ENCODE measurements at regions not wholly inside any gene's neighbourhood (a gene's known extent, or its start where the extent isn't known, plus 50 kb on each side); places are given as distances from the start of the nearest gene placed in this dataset.

GRCh38 chr15:62649793-62650420 lies 392.6 kb upstream of the TPM1 start:
- H3K27me3 ChIP-seq (ENCODE audit: control insufficient read depth, extremely low read depth, insufficient read depth, low read length): no peaks in the 10 kb centered on the region
- TF ChIP-seq EZH2 (IDR thresholded peaks at IDR 0.05; ENCODE audit: low read length) (no peak), CTCF (optimal IDR thresholded peaks at IDR 0.05 in 1 of 3, IDR thresholded peaks at IDR 0.05 in 1 of 3, conservative IDR thresholded peaks at IDR 0.05 in 1 of 3; ENCODE audit: extremely low read depth in 1 of 3, insufficient read depth in 2 of 3, low read length in 3 of 3) (no peak)
- H3K4me3 ChIP-seq (ENCODE audit: control insufficient read depth in 2 of 3, extremely low read depth in 1 of 3, insufficient read depth in 2 of 3, low read depth in 1 of 3, low read length in 3 of 3): no peak overlapping the region
- H3K4me2 ChIP-seq (ENCODE audit: control insufficient read depth, extremely low read depth, insufficient read depth, low read depth, low read length): no peak overlapping the region
- dilution Hi-C loops (cut with MboI; ENCODE audit: extremely low pct_ligation_motif_present, low sequenced_read_pairs): no loop called here
- no peaks in the 10 kb centered on the region for H3K9me3 ChIP-seq (ENCODE audit: control insufficient read depth, low read depth, low read length)
- peaks cover 10% of the 10 kb centered on the region for H3K4me1 ChIP-seq (ENCODE audit: control insufficient read depth, extremely low read depth, insufficient read depth, low read length)
- H4K20me1 ChIP-seq (ENCODE audit: control insufficient read depth, extremely low read depth, insufficient read depth, low read length): no peaks in the 10 kb centered on the region
- H3K79me2 ChIP-seq (ENCODE audit: control insufficient read depth, insufficient read depth, low read length): no peaks in the 10 kb centered on the region
- DNase-seq (ENCODE audit: low read depth, low spot score): no peak
- no peak overlapping the region for H3K9ac ChIP-seq (ENCODE audit: control insufficient read depth, extremely low read depth, insufficient read depth, low read length)
- no peaks in the 10 kb centered on the region for H3K9me1 ChIP-seq (ENCODE audit: control insufficient read depth, extremely low read depth, insufficient read depth, low read length)
- H2AFZ ChIP-seq (ENCODE audit: control insufficient read depth, low read length): no peak overlapping the region
- peak; percentile 32 for FAIRE-seq
- H3K27ac ChIP-seq (ENCODE audit: control insufficient read depth, insufficient read depth, low read length): no peak overlapping the region
- H3K36me3 ChIP-seq (ENCODE audit: control insufficient read depth in 2 of 2, extremely low read depth in 1 of 2, insufficient read depth in 2 of 2, low read length in 2 of 2): no peaks in the 10 kb centered on the region

GRCh38 chr15:62653122-62653521 lies 389.4 kb upstream of the TPM1 start:
- H3K27me3 ChIP-seq (ENCODE audit: control insufficient read depth, extremely low read depth, insufficient read depth, low read length): no peaks in the 10 kb centered on the region
- no peaks in the 10 kb centered on the region for H3K36me3 ChIP-seq (ENCODE audit: control insufficient read depth in 2 of 2, extremely low read depth in 1 of 2, insufficient read depth in 2 of 2, low read length in 2 of 2)
- TF ChIP-seq CTCF (optimal IDR thresholded peaks at IDR 0.05 in 1 of 3, IDR thresholded peaks at IDR 0.05 in 1 of 3, conservative IDR thresholded peaks at IDR 0.05 in 1 of 3; ENCODE audit: extremely low read depth in 1 of 3, insufficient read depth in 2 of 3, low read length in 3 of 3) (no peak), EZH2 (IDR thresholded peaks at IDR 0.05; ENCODE audit: low read length) (no peak)
- H2AFZ ChIP-seq (ENCODE audit: control insufficient read depth, low read length): no peak overlapping the region
- H3K4me1 ChIP-seq (ENCODE audit: control insufficient read depth, extremely low read depth, insufficient read depth, low read length): peaks cover 6% of the 10 kb centered on the region
- H3K9ac ChIP-seq (ENCODE audit: control insufficient read depth, extremely low read depth, insufficient read depth, low read length): no peak overlapping the region
- no peak for FAIRE-seq
- H3K4me3 ChIP-seq (ENCODE audit: control insufficient read depth in 2 of 3, extremely low read depth in 1 of 3, insufficient read depth in 2 of 3, low read depth in 1 of 3, low read length in 3 of 3): no peak overlapping the region
- no peaks in the 10 kb centered on the region for H3K79me2 ChIP-seq (ENCODE audit: control insufficient read depth, insufficient read depth, low read length)
- H3K4me2 ChIP-seq (ENCODE audit: control insufficient read depth, extremely low read depth, insufficient read depth, low read depth, low read length): no peak overlapping the region
- no peak overlapping the region for H3K27ac ChIP-seq (ENCODE audit: control insufficient read depth, insufficient read depth, low read length)
- no peak for DNase-seq (ENCODE audit: low read depth, low spot score)
- no peaks in the 10 kb centered on the region for H4K20me1 ChIP-seq (ENCODE audit: control insufficient read depth, extremely low read depth, insufficient read depth, low read length)
- H3K9me1 ChIP-seq (ENCODE audit: control insufficient read depth, extremely low read depth, insufficient read depth, low read length): no peaks in the 10 kb centered on the region
- H3K9me3 ChIP-seq (ENCODE audit: control insufficient read depth, low read depth, low read length): no peaks in the 10 kb centered on the region
- dilution Hi-C loops (cut with MboI; ENCODE audit: extremely low pct_ligation_motif_present, low sequenced_read_pairs): no loop called here

Measured in keratinocyte (primary cell).